Adipocyte (in vitro differentiated cells): ENCODE measurements at regions not wholly inside any gene's neighbourhood (a gene's known extent, or its start where the extent isn't known, plus 50 kb on each side); places are given as distances from the start of the nearest gene placed in this dataset.
"Not testable (repeated sequence)": the region's sequence is repeated elsewhere in the genome, so short reads cannot be mapped to it uniquely, and the experiment has no call there.

Source experiments
- DNase-seq: peaks from one replicate; pipeline ENCODE4 v3.0.0-alpha.2; 2015; ENCODE audit warnings: low read depth
- H3K27me3 ChIP-seq: replicated peaks from 2 replicates; pipeline ENCODE4 v1.7.0; 2013; ENCODE audit warnings: mild to moderate bottlenecking, low read length, moderate library complexity; ENCODE audit not compliant: control insufficient read depth, insufficient read depth
- H3K36me3 ChIP-seq: 2 replicates; pipeline ENCODE4 v1.7.0; 2013; ENCODE audit warnings: low read length, mild to moderate bottlenecking, moderate library complexity; ENCODE audit not compliant: control insufficient read depth, insufficient read depth, severe bottlenecking
- H3K4me1 ChIP-seq: 2 replicates; pipeline ENCODE4 v1.7.0; 2013; ENCODE audit warnings: mild to moderate bottlenecking, low read length, moderate library complexity; ENCODE audit not compliant: control insufficient read depth, insufficient read depth
- H3K4me3 ChIP-seq: 2 replicates; pipeline ENCODE4 v1.7.0; 2013; ENCODE audit warnings: mild to moderate bottlenecking, low read length, moderate library complexity
- H3K9ac ChIP-seq: 2 replicates; pipeline ENCODE4 v1.7.0; 2013; ENCODE audit warnings: mild to moderate bottlenecking, low read length, moderate library complexity
- H3K9me3 ChIP-seq: 2 replicates; pipeline ENCODE4 v1.7.0; 2013; ENCODE audit warnings: mild to moderate bottlenecking, low read length, moderate library complexity; ENCODE audit not compliant: control insufficient read depth

GRCh38 chr14:53367644-53368026 is 214.5 kb upstream of the DDHD1 start:
- peak; percentile 76 for DNase-seq
- no peaks in the 10 kb centered on the region for H3K27me3 ChIP-seq
- no peaks in the 10 kb centered on the region for H3K9me3 ChIP-seq
- peak overlapping the region; percentile 70 for H3K4me3 ChIP-seq
- no peaks in the 10 kb centered on the region for H3K36me3 ChIP-seq
- peaks cover 41% of the 10 kb centered on the region for H3K4me1 ChIP-seq
- peak overlapping the region; percentile 73 for H3K9ac ChIP-seq

- DNase-seq = peak; percentile 73
These were observed 212.5 kb upstream of the DDHD1 start for GRCh38 chr14:53365486-53366130.

GRCh38 chr14:53362916-53363315 is 209.8 kb upstream of the DDHD1 start:
- H3K9ac ChIP-seq, H3K4me3 ChIP-seq, DNase-seq, H3K9me3 ChIP-seq, H3K27me3 ChIP-seq, H3K36me3 ChIP-seq: not testable (repeated sequence)
- peaks cover 26% of the 10 kb centered on the region for H3K4me1 ChIP-seq

More at GRCh38 chr14:53365486-53366130, 212.5 kb upstream of the DDHD1 start:
- H3K4me1 ChIP-seq = peaks cover 41% of the 10 kb centered on the region
- H3K36me3 ChIP-seq = no peaks in the 10 kb centered on the region
- no peaks in the 10 kb centered on the region for H3K9me3 ChIP-seq
- H3K9ac ChIP-seq = no peak overlapping the region
- H3K27me3 ChIP-seq = no peaks in the 10 kb centered on the region
- no peak overlapping the region for H3K4me3 ChIP-seq

GRCh38 chr14:53360829-53361228 is 207.7 kb upstream of the DDHD1 start:
- no peak for DNase-seq
- H3K27me3 ChIP-seq = no peaks in the 10 kb centered on the region
- H3K9me3 ChIP-seq = no peaks in the 10 kb centered on the region
- H3K4me1 ChIP-seq = peaks cover 9% of the 10 kb centered on the region
- no peak overlapping the region for H3K9ac ChIP-seq
- no peak overlapping the region for H3K4me3 ChIP-seq
- H3K36me3 ChIP-seq = no peaks in the 10 kb centered on the region

GRCh38 chr14:53358166-53358565 is 205.0 kb upstream of the DDHD1 start:
- no peaks in the 10 kb centered on the region for H3K36me3 ChIP-seq
- no peak for DNase-seq
- no peak overlapping the region for H3K9ac ChIP-seq

GRCh38 chr14:53356361-53357150 is 203.4 kb upstream of the DDHD1 start:
- DNase-seq = no peak
- Histone ChIP-seq H3K4me3 (no peak overlapping the region), H3K9ac (no peak overlapping the region), H3K9me3 (no peaks in the 10 kb centered on the region), H3K4me1 (peaks cover 9% of the 10 kb centered on the region), H3K36me3 (no peaks in the 10 kb centered on the region), H3K27me3 (no peaks in the 10 kb centered on the region)

More at GRCh38 chr14:53358166-53358565, 205.0 kb upstream of the DDHD1 start:
- H3K9me3 ChIP-seq = no peaks in the 10 kb centered on the region
- H3K4me3 ChIP-seq = no peak overlapping the region
- H3K27me3 ChIP-seq = no peaks in the 10 kb centered on the region
- H3K4me1 ChIP-seq = peaks cover 9% of the 10 kb centered on the region

GRCh38 chr14:53355581-53356112 is 202.5 kb upstream of the DDHD1 start:
- Histone ChIP-seq H3K9me3 (no peaks in the 10 kb centered on the region), H3K4me3 (no peak overlapping the region), H3K27me3 (no peaks in the 10 kb centered on the region), H3K9ac (no peak overlapping the region), H3K36me3 (no peaks in the 10 kb centered on the region), H3K4me1 (peaks cover 9% of the 10 kb centered on the region)
- peak; percentile 60 for DNase-seq

GRCh38 chr14:53354336-53354735 is 201.2 kb upstream of the DDHD1 start:
- H3K27me3 ChIP-seq = no peaks in the 10 kb centered on the region
- no peaks in the 10 kb centered on the region for H3K9me3 ChIP-seq
- peak; percentile 54 for DNase-seq
- peaks cover 9% of the 10 kb centered on the region for H3K4me1 ChIP-seq
- H3K36me3 ChIP-seq = no peaks in the 10 kb centered on the region
- H3K9ac ChIP-seq = no peak overlapping the region
- H3K4me3 ChIP-seq = no peak overlapping the region

- Histone ChIP-seq H3K27me3 (no peaks in the 10 kb centered on the region), H3K36me3 (no peaks in the 10 kb centered on the region), H3K9me3 (no peaks in the 10 kb centered on the region), H3K9ac (no peak overlapping the region), H3K4me3 (no peak overlapping the region), H3K4me1 (peaks cover 8% of the 10 kb centered on the region)
- no peak for DNase-seq
These were observed 197.7 kb upstream of the DDHD1 start for GRCh38 chr14:53350866-53351265.

- Histone ChIP-seq H3K9me3 (no peaks in the 10 kb centered on the region), H3K4me1 (peaks cover 3% of the 10 kb centered on the region), H3K27me3 (no peaks in the 10 kb centered on the region), H3K36me3 (no peaks in the 10 kb centered on the region), H3K4me3 (no peak overlapping the region), H3K9ac (no peak overlapping the region)
- DNase-seq = no peak
These were observed 197.3 kb upstream of the DDHD1 start for GRCh38 chr14:53350429-53350828.

GRCh38 chr14:53346988-53347387 is 193.9 kb upstream of the DDHD1 start:
- no peaks in the 10 kb centered on the region for H3K4me1 ChIP-seq

More at GRCh38 chr14:53346988-53347387, 193.9 kb upstream of the DDHD1 start:
- Histone ChIP-seq H3K36me3 (no peaks in the 10 kb centered on the region), H3K4me3 (no peak overlapping the region), H3K9me3 (no peaks in the 10 kb centered on the region), H3K9ac (no peak overlapping the region), H3K27me3 (no peaks in the 10 kb centered on the region)
- no peak for DNase-seq
